Liver (tissue), 3 donors: ENCODE measurements at regions not wholly inside any gene's neighbourhood (a gene's known extent, or its start where the extent isn't known, plus 50 kb on each side); places are given as distances from the start of the nearest gene placed in this dataset.

Experiments
- CTCF ChIP-seq: fragments of 150-350 bp; IDR thresholded peaks from 2 replicates; pipeline ENCODE4 v1.5.1; 2017; ENCODE audit warnings: improper control_type of control experiment, low read depth, low read length; ENCODE audit not compliant: missing input control
- EGR1 ChIP-seq, 2 donors: IDR thresholded peaks; 2 replicates each; pipeline ENCODE4 v1.6.1; 2016 to 2018; ENCODE audit warnings: antibody characterized with exemption in 2 of 2, low read depth in 2 of 2
- FOXA1 ChIP-seq: IDR thresholded peaks from 2 replicates; pipeline ENCODE4 v1.6.1; 2016; ENCODE audit warnings: antibody characterized with exemption
- GABPA ChIP-seq, 2 donors: IDR thresholded peaks in 1 of 2; conservative IDR thresholded peaks in 1 of 2; 2 replicates each; pipeline ENCODE4 v1.6.1; 2016; ENCODE audit warnings: antibody characterized with exemption in 2 of 2, mild to moderate bottlenecking in 1 of 2, moderate library complexity in 1 of 2
- MAX ChIP-seq: IDR thresholded peaks from 2 replicates; pipeline ENCODE4 v1.6.1; 2016; ENCODE audit warnings: antibody characterized with exemption
- SP1 ChIP-seq: IDR thresholded peaks from 2 replicates; pipeline ENCODE4 v1.6.1; 2018; ENCODE audit warnings: antibody characterized with exemption, mild to moderate bottlenecking
- TAF1 ChIP-seq: conservative IDR thresholded peaks from 2 replicates; pipeline ENCODE4 v1.6.1; 2016; ENCODE audit warnings: antibody characterized with exemption, mild to moderate bottlenecking
- YY1 ChIP-seq: IDR thresholded peaks from 2 replicates; pipeline ENCODE4 v1.6.1; 2016; ENCODE audit warnings: antibody characterized with exemption, mild to moderate bottlenecking
- ZBTB33 ChIP-seq: IDR thresholded peaks from 2 replicates; pipeline ENCODE4 v1.6.1; 2016; ENCODE audit warnings: antibody characterized with exemption
- donor health status: healthy.
- donor health status: healthy.

- TF ChIP-seq SP1 (no peak), CTCF (no peak), GABPA (IDR thresholded peaks at IDR 0.05 in 1 of 2, conservative IDR thresholded peaks at IDR 0.05 in 1 of 2) (no peak), EGR1 (IDR thresholded peaks at IDR 0.05; ENCODE audit: low read depth in 2 of 2) (no peak), YY1 (no peak), ZBTB33 (no peak), FOXA1 (no peak), TAF1 (no peak), MAX (no peak)
These were observed 212.4 kb upstream of the TBC1D5 start for GRCh38 chr3:17954801-17955200.
